ENCODE measurements at regions not wholly inside any gene's neighbourhood (a gene's known extent, or its start where the extent isn't known, plus 50 kb on each side); places are given as distances from the start of the nearest gene placed in this dataset.

GRCh38 chr2:194938066-194938465, 719.0 kb upstream of the SLC39A10 start:
- no peak overlapping the region for H3K56ac ChIP-seq (replicated peaks; ENCODE audit: insufficient read length, low read depth, low read length)
- 90% methylated on average over 2 of the region's 2 CpGs; no CpG with 5 or more reads in 1 of the 2 experiments for WGBS, 2 experiments (ENCODE audit: extremely low coverage in 1 of 2, insufficient coverage in 1 of 2, insufficient read length in 1 of 2, insufficient replicate concordance in 2 of 2, low coverage in 1 of 2, low lambda C conversion rate in 2 of 2, missing lambda C conversion rate in 1 of 2)
- POLR2A ChIA-PET (ENCODE audit: partially characterized antibody), result no interaction called here
- no peak overlapping the region for H3K9ac ChIP-seq (replicated peaks in 1 of 4; ENCODE audit: extremely low read depth in 1 of 4, low read depth in 3 of 4, low read length in 3 of 4)
- no peak overlapping the region for H2BK20ac ChIP-seq (ENCODE audit: low read length)
- no peak overlapping the region for H2BK12ac ChIP-seq (ENCODE audit: low read depth, low read length)
- no peak overlapping the region for H3K27ac ChIP-seq (ENCODE audit: low read depth, low read length)
- no peaks in the 10 kb centered on the region for H3K36me3 ChIP-seq (ENCODE audit: control insufficient read depth in 2 of 4, insufficient read depth in 4 of 4, low read length in 3 of 4)
- CTCF ChIA-PET (ENCODE audit: partially characterized antibody), result no interaction called here
- H4K20me1 ChIP-seq (replicated peaks in 1 of 2; ENCODE audit: control insufficient read depth in 1 of 2, insufficient read depth in 2 of 2, low read length in 2 of 2), result no peaks in the 10 kb centered on the region
- no peaks in the 10 kb centered on the region for H3K79me2 ChIP-seq (ENCODE audit: control insufficient read depth in 1 of 2, insufficient read depth in 2 of 2, low read length in 2 of 2)
- no peak overlapping the region for H4K5ac ChIP-seq (ENCODE audit: insufficient read length, low read depth, low read length)
- no peak overlapping the region for H2BK120ac ChIP-seq (replicated peaks; ENCODE audit: low read depth, low read length)
- no peaks in the 10 kb centered on the region for H3K9me3 ChIP-seq (ENCODE audit: insufficient read depth in 2 of 2, low read depth in 1 of 2, low read length in 1 of 2)
- no peak overlapping the region for H2AFZ ChIP-seq (ENCODE audit: low read length)
- no peak overlapping the region for H3K4ac ChIP-seq (replicated peaks; ENCODE audit: insufficient read length, low read depth, low read length)
- no peak overlapping the region for H2AK5ac ChIP-seq (ENCODE audit: low read depth, low read length)
- no peak overlapping the region for H4K8ac ChIP-seq (ENCODE audit: extremely low read depth, insufficient read depth, low read length)
- H3K27me3 ChIP-seq (replicated peaks in 1 of 4; ENCODE audit: control insufficient read depth in 3 of 4, extremely low read depth in 1 of 4, insufficient read depth in 3 of 4, low read length in 3 of 4), result no peaks in the 10 kb centered on the region
- no peak overlapping the region for H2BK5ac ChIP-seq (ENCODE audit: low read depth, low read length)
- H3K14ac ChIP-seq (ENCODE audit: insufficient read length), result no peak overlapping the region
- DNase-seq (ENCODE audit: low read depth in 1 of 2, low spot score in 2 of 2) (no peak), FAIRE-seq (no peak)
- H4K91ac ChIP-seq (replicated peaks; ENCODE audit: insufficient read length, low read length), result no peak overlapping the region
- H3K4me3 ChIP-seq (ENCODE audit: extremely low read depth in 1 of 4, insufficient read depth in 2 of 4, low read depth in 3 of 4, low read length in 4 of 4), result no peak overlapping the region
- H3K79me1 ChIP-seq (ENCODE audit: low read depth, low read length), result no peaks in the 10 kb centered on the region
- H2BK15ac ChIP-seq (ENCODE audit: low read length), result no peak overlapping the region
- no peaks in the 10 kb centered on the region for H3K4me1 ChIP-seq (replicated peaks in 1 of 4; ENCODE audit: control insufficient read depth in 3 of 4, insufficient read depth in 4 of 4, low read length in 3 of 4)
- no peak overlapping the region for H3K4me2 ChIP-seq (ENCODE audit: insufficient read depth in 1 of 2, low read depth in 2 of 2, low read length in 2 of 2)
- H3K23ac ChIP-seq (ENCODE audit: insufficient read length), result no peak overlapping the region
- no peaks in the 10 kb centered on the region for H3K23me2 ChIP-seq (ENCODE audit: low read depth, low read length)
- H3K18ac ChIP-seq (ENCODE audit: extremely low read depth, low read length), result no peak overlapping the region
- no peak for TF ChIP-seq CTBP2 (IDR thresholded peaks at IDR 0.05; ENCODE audit: borderline replicate concordance, insufficient read depth, insufficient read length, low read length)
- no peak for TF ChIP-seq JUND (IDR thresholded peaks at IDR 0.05; ENCODE audit: low read length)
- TF ChIP-seq SIN3A (conservative IDR thresholded peaks at IDR 0.05 in 1 of 2, IDR thresholded peaks at IDR 0.05 in 1 of 2; ENCODE audit: low read depth in 1 of 2, low read length in 2 of 2), result no peak
- no peak for TF ChIP-seq CBX8 (IDR thresholded peaks at IDR 0.05; ENCODE audit: borderline replicate concordance, low read depth, low read length)
